MCF 10A (cell line): ENCODE measurements at regions not wholly inside any gene's neighbourhood (a gene's known extent, or its start where the extent isn't known, plus 50 kb on each side); places are given as distances from the start of the nearest gene placed in this dataset.

Source experiments
- BruUV-seq: library from RNA; stranded (reverse); fragments of 400-500 nt; replicated peaks from 2 replicates; lab custom pipeline; 2021; lab: Mats Ljungman, UMichigan
- CTCF ChIA-PET: fragments of 300-600 bp; sonication (Branson Sonifier 250); formaldehyde crosslinking; extraction: SDS; loops from one replicate; lab custom pipeline; 2021; ENCODE audit warnings: antibody characterized with exemption, inconsistent platforms; lab: Yijun Ruan, JAX
- POLR2A ChIA-PET: fragments of 300-600, 350-650 bp; sonication (Branson Sonifier 250); formaldehyde crosslinking; extraction: SDS; loops from one replicate; lab custom pipeline; 2020; ENCODE audit warnings: antibody characterized with exemption, inconsistent platforms; lab: Yijun Ruan, JAX
- DNase-seq: peaks from one replicate; pipeline ENCODE4 v3.0.0-alpha.2; 2018; ENCODE audit not compliant: unreplicated experiment
- H3K27ac Mint-ChIP-seq: one replicate; pipeline ENCODE4 v1.8.0; 2022; ENCODE audit warnings: mild to moderate bottlenecking, low read depth, mixed read lengths; ENCODE audit not compliant: unreplicated experiment
- H3K27me3 Mint-ChIP-seq: one replicate; pipeline ENCODE4 v1.8.0; 2022; ENCODE audit warnings: mixed read lengths; ENCODE audit not compliant: insufficient read depth, unreplicated experiment
- H3K36me3 Mint-ChIP-seq: one replicate; pipeline ENCODE4 v1.8.0; 2022; ENCODE audit warnings: mild to moderate bottlenecking, moderate library complexity, mixed read lengths; ENCODE audit not compliant: insufficient read depth, unreplicated experiment
- H3K4me1 Mint-ChIP-seq: one replicate; pipeline ENCODE4 v1.8.0; 2022; ENCODE audit warnings: mixed read lengths; ENCODE audit not compliant: insufficient read depth, unreplicated experiment
- H3K4me3 Mint-ChIP-seq: one replicate; pipeline ENCODE4 v1.8.0; 2022; ENCODE audit warnings: mild to moderate bottlenecking, moderate library complexity, mixed read lengths; ENCODE audit not compliant: unreplicated experiment
- H3K9me3 Mint-ChIP-seq: one replicate; pipeline ENCODE4 v1.8.0; 2022; ENCODE audit warnings: mixed read lengths; ENCODE audit not compliant: unreplicated experiment
- intact Hi-C: fragments of 100-400 bp; cut with micrococcal nuclease; formaldehyde crosslinking; loops from 2 replicates; pipeline ENCODE4 v1.14.1; 2022
- TF ChIP-seq, protein P1 (sequence below): fragments of 200-600 bp; IDR thresholded peaks from one replicate; pipeline ENCODE4 v1.8.0; 2022; ENCODE audit warnings: antibody characterized with exemption, mild to moderate bottlenecking; ENCODE audit not compliant: unreplicated experiment

DNA sequence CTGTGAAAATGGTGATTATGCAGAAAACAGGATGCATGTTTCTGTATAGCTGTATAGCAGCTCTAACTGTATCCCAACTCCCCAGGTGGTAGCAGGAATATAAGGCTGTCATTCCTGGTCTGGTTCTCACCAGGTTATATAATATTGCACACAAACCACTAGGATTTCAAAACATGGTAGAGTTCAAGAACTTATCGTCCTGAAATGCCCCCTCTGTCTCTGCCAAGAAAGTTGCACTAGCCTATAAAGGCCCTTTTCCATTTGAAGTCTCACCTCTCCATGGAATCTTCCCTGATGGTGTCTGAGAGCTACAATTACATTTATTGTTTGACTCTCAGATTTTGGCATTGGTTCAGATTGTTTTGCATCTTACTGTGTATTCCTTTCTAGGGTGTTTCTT is 184.9 kb upstream of the FAM78B start:
- no peaks in the 10 kb centered on the region for H3K27me3 Mint-ChIP-seq
- no peaks in the 10 kb centered on the region for H3K4me1 Mint-ChIP-seq
- POLR2A ChIA-PET: no interaction called here
- H3K36me3 Mint-ChIP-seq: no peaks in the 10 kb centered on the region
- intact Hi-C loops: no loop called here
- no peak overlapping the region for H3K4me3 Mint-ChIP-seq
- no TSS peak for BruUV-seq
- TF ChIP-seq, protein P1, sequence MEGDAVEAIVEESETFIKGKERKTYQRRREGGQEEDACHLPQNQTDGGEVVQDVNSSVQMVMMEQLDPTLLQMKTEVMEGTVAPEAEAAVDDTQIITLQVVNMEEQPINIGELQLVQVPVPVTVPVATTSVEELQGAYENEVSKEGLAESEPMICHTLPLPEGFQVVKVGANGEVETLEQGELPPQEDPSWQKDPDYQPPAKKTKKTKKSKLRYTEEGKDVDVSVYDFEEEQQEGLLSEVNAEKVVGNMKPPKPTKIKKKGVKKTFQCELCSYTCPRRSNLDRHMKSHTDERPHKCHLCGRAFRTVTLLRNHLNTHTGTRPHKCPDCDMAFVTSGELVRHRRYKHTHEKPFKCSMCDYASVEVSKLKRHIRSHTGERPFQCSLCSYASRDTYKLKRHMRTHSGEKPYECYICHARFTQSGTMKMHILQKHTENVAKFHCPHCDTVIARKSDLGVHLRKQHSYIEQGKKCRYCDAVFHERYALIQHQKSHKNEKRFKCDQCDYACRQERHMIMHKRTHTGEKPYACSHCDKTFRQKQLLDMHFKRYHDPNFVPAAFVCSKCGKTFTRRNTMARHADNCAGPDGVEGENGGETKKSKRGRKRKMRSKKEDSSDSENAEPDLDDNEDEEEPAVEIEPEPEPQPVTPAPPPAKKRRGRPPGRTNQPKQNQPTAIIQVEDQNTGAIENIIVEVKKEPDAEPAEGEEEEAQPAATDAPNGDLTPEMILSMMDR: no peak
- DNase-seq: no peak
- no peak overlapping the region for H3K27ac Mint-ChIP-seq
- no peaks in the 10 kb centered on the region for H3K9me3 Mint-ChIP-seq
- CTCF ChIA-PET: no interaction called here

DNA sequence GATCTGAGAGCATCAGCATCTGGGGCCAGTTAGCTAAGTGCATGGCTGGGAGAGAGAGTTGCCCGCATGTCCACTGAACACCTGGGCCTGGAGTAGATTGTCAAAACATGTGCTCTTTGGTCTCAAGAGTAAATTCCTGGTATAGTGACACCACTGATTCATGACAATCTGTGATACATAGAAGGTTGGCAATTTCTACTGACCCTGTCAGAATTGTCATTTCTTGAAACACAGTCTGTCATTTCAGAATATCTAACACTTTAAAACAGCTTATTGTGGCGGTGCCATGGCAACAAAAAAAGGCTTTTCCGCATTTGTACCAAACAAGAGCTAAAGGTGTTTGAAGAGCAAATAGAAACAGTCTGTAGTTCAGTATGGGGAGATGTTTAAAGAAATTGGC is 186.4 kb upstream of the FAM78B start:
- no peak overlapping the region for H3K27ac Mint-ChIP-seq
- intact Hi-C loops: no loop called here
- no peaks in the 10 kb centered on the region for H3K27me3 Mint-ChIP-seq
- DNase-seq: no peak
- H3K4me3 Mint-ChIP-seq: no peak overlapping the region
- TF ChIP-seq, protein P1: no peak
- no peaks in the 10 kb centered on the region for H3K36me3 Mint-ChIP-seq
- CTCF ChIA-PET: interaction anchor here (0.7 kb wide), 1 partner anchor 48 kb away, joined by 5 read pairs; no protein-coding TSS in a partner anchor
- POLR2A ChIA-PET: interaction anchor here (0.7 kb wide), 1 partner anchor 67 kb away, joined by 3 read pairs; no protein-coding TSS in a partner anchor
- no TSS peak for BruUV-seq
- H3K9me3 Mint-ChIP-seq: no peaks in the 10 kb centered on the region
- H3K4me1 Mint-ChIP-seq: no peaks in the 10 kb centered on the region

DNA sequence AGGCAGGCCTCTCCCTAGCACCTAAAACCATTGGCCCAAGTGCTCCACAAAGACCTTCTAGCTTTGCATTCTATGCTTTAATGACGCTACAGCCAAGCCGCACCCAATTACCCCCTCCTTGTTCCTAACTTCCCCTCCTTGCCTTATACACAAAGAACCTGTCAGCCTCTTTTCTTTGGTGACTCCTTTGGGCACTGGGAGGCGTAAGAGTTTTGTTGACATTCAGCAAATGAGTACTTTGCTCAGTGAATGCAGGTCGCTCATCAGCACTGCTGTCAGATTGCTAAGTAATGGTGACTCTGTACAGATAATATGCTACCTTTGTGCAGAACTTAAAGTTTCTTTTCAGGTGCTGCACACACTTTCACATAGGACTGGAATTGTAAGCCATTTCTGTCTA is 187.6 kb upstream of the FAM78B start:
- no peaks in the 10 kb centered on the region for H3K27me3 Mint-ChIP-seq
- H3K4me3 Mint-ChIP-seq: no peak overlapping the region
- H3K4me1 Mint-ChIP-seq: no peaks in the 10 kb centered on the region
- TF ChIP-seq, protein P1: no peak
- H3K9me3 Mint-ChIP-seq: no peaks in the 10 kb centered on the region
- peak; percentile 9 for DNase-seq
- CTCF ChIA-PET: interaction anchor here (0.5 kb wide), 1 partner anchor 8 kb away, joined by 3 read pairs; no protein-coding TSS in a partner anchor
- no peak overlapping the region for H3K27ac Mint-ChIP-seq
- POLR2A ChIA-PET: no interaction called here
- no TSS peak for BruUV-seq
- no peaks in the 10 kb centered on the region for H3K36me3 Mint-ChIP-seq
- intact Hi-C loops: no loop called here

DNA sequence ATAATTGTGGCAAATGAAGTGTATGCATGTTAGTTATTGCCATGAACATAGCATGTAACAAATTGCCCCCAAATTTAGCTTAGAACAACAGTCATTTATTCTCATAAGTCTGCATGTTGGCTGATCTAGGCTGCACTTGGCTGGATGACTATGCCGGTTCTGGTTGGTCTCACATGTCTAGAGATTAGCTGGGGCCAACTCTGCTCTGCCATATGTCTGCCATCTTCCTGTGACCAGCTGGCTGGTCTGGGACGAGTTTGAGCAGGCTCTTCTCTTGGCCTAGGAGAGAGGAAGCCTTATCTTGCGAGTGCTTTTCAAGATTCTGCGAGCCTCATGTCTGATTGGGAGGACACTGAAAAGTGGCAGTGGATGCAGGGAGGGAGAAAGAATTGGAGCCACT is 198.3 kb upstream of the FAM78B start:
- intact Hi-C loops: no loop called here
- no TSS peak for BruUV-seq
- Mint-ChIP-seq H3K4me1 (no peaks in the 10 kb centered on the region), H3K36me3 (no peaks in the 10 kb centered on the region), H3K27ac (no peak overlapping the region), H3K27me3 (no peaks in the 10 kb centered on the region), H3K9me3 (peaks cover 21% of the 10 kb centered on the region), H3K4me3 (no peak overlapping the region)
- DNase-seq: no peak
- POLR2A ChIA-PET: no interaction called here
- TF ChIP-seq, protein P1: no peak
- CTCF ChIA-PET: interaction anchor here (1.4 kb wide), 1 partner anchor 15 kb away, joined by 3 read pairs; no protein-coding TSS in a partner anchor
